Sciatic nerve (tissue), 2 donors: ENCODE measurements at regions not wholly inside any gene's neighbourhood (a gene's known extent, or its start where the extent isn't known, plus 50 kb on each side); places are given as distances from the start of the nearest gene placed in this dataset.

Source experiments
- ATAC-seq: fragments of 200-7000 bp; cut with Tn5 transposase; one replicate; pipeline ENCODE4 v1.9.1; 2020; ENCODE audit warnings: mild to moderate bottlenecking, moderate library complexity
- DNase-seq: peaks from one replicate; pipeline ENCODE4 v3.0.0-alpha.2; 2020; ENCODE audit warnings: low spot score
- intact Hi-C: fragments of 100-400 bp; cut with DNase I; formaldehyde crosslinking; loops from one replicate; pipeline ENCODE4 v1.14.2; 2022
- donor health status: DM: no; HTN: no; CAD: no.
- donor health status: DM: no; HTN: no; CAD: no.

- DNase-seq (no peak), ATAC-seq (no peak)
- intact Hi-C loops, result no loop called here
Measured at GRCh38 chr18:47613929-47614328, 316.5 kb downstream of the SMAD2 start.

GRCh38 chr18:47611649-47612048 is 318.8 kb downstream of the SMAD2 start:
- DNase-seq, result no peak
- intact Hi-C loops, result no loop called here
- no peak for ATAC-seq

- DNase-seq (no peak), ATAC-seq (no peak)
- intact Hi-C loops, result no loop called here
Measured at GRCh38 chr18:47606526-47606925, 323.9 kb downstream of the SMAD2 start.

- intact Hi-C loops, result no loop called here
- ATAC-seq, result no peak
Measured at GRCh38 chr18:47605093-47605492, 325.4 kb downstream of the SMAD2 start.

GRCh38 chr18:47604021-47604420 is 326.4 kb downstream of the SMAD2 start:
- no peak for DNase-seq
- intact Hi-C loops, result no loop called here
- ATAC-seq, result no peak

More at GRCh38 chr18:47605093-47605492, 325.4 kb downstream of the SMAD2 start:
- DNase-seq, result no peak

- ATAC-seq, result no peak
- DNase-seq, result no peak
- intact Hi-C loops, result no loop called here
Measured at GRCh38 chr18:47603158-47603557, 327.3 kb downstream of the SMAD2 start.

GRCh38 chr18:47602273-47602897 is 328.1 kb downstream of the SMAD2 start:
- intact Hi-C loops, result no loop called here

GRCh38 chr18:47601581-47602272 is 328.7 kb downstream of the SMAD2 start:
- intact Hi-C loops, result no loop called here
- no peak for DNase-seq
- no peak for ATAC-seq

More at GRCh38 chr18:47602273-47602897, 328.1 kb downstream of the SMAD2 start:
- no peak for ATAC-seq
- no peak for DNase-seq

GRCh38 chr18:47595831-47596501 is 334.5 kb downstream of the SMAD2 start:
- no peak for ATAC-seq
- DNase-seq, result no peak
- intact Hi-C loops, result no loop called here

- peak; percentile 88 for ATAC-seq
- intact Hi-C loops, result no loop called here
- no peak for DNase-seq
Measured at GRCh38 chr18:47594621-47595086, 335.8 kb downstream of the SMAD2 start.

GRCh38 chr18:47593744-47594472 is 336.6 kb downstream of the SMAD2 start:
- intact Hi-C loops, result no loop called here
- no peak for DNase-seq
- peak; percentile 62 for ATAC-seq

GRCh38 chr18:47591429-47591828 is 339.0 kb downstream of the SMAD2 start:
- ATAC-seq (no peak), DNase-seq (no peak)
- intact Hi-C loops, result no loop called here

- intact Hi-C loops, result no loop called here
- ATAC-seq (peak; percentile 53), DNase-seq (no peak)
Measured at GRCh38 chr18:47587587-47587986, 336.1 kb upstream of the SKOR2 start.

- intact Hi-C loops, result no loop called here
- no peak for ATAC-seq
Measured at GRCh38 chr18:47586418-47587070, 335.1 kb upstream of the SKOR2 start.

GRCh38 chr18:47585914-47586313 is 334.5 kb upstream of the SKOR2 start:
- ATAC-seq, result no peak
- no peak for DNase-seq
- intact Hi-C loops, result no loop called here

More at GRCh38 chr18:47586418-47587070, 335.1 kb upstream of the SKOR2 start:
- DNase-seq, result no peak

GRCh38 chr18:47585136-47585535 is 333.7 kb upstream of the SKOR2 start:
- intact Hi-C loops, result no loop called here

GRCh38 chr18:47582093-47582492 is 330.6 kb upstream of the SKOR2 start:
- intact Hi-C loops, result no loop called here
- ATAC-seq (no peak), DNase-seq (no peak)

More at GRCh38 chr18:47585136-47585535, 333.7 kb upstream of the SKOR2 start:
- ATAC-seq, result no peak
- no peak for DNase-seq

GRCh38 chr18:47577520-47577919 is 326.1 kb upstream of the SKOR2 start:
- no peak for DNase-seq
- intact Hi-C loops, result no loop called here
- ATAC-seq, result no peak

- intact Hi-C loops, result no loop called here
- DNase-seq (no peak), ATAC-seq (peak; percentile 79)
Measured at GRCh38 chr18:47574966-47575365, 323.5 kb upstream of the SKOR2 start.
